ENCODE measurements at regions not wholly inside any gene's neighbourhood (a gene's known extent, or its start where the extent isn't known, plus 50 kb on each side); places are given as distances from the start of the nearest gene placed in this dataset.

DNA sequence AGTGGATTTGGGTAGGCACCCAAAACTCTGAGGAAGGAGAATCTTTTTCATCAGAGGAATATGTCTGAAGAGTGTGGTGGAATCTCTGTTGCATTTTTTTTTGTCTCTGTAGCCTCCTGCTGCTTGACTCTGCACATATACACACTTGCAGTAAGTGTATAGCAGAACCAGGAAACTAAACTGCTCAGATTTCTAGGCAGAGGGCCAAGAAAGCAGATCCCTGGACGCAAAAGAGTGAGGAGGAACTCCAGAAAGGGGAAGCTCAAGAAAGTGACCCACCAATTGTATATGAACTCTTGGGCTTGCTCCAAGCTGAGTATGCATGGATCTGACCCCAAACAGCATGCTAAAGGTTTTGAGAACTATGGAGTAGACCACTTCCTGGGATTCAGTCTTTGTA, 181.8 kb downstream of the GADD45G start:
- TF ChIP-seq, protein P1, sequence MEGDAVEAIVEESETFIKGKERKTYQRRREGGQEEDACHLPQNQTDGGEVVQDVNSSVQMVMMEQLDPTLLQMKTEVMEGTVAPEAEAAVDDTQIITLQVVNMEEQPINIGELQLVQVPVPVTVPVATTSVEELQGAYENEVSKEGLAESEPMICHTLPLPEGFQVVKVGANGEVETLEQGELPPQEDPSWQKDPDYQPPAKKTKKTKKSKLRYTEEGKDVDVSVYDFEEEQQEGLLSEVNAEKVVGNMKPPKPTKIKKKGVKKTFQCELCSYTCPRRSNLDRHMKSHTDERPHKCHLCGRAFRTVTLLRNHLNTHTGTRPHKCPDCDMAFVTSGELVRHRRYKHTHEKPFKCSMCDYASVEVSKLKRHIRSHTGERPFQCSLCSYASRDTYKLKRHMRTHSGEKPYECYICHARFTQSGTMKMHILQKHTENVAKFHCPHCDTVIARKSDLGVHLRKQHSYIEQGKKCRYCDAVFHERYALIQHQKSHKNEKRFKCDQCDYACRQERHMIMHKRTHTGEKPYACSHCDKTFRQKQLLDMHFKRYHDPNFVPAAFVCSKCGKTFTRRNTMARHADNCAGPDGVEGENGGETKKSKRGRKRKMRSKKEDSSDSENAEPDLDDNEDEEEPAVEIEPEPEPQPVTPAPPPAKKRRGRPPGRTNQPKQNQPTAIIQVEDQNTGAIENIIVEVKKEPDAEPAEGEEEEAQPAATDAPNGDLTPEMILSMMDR (optimal IDR thresholded peaks at IDR 0.05 in 1 of 3, IDR thresholded peaks at IDR 0.05 in 1 of 3, conservative IDR thresholded peaks at IDR 0.05 in 1 of 3; ENCODE audit: extremely low read depth in 1 of 3, insufficient read depth in 2 of 3, low read length in 3 of 3): no peak
- no peak for TF ChIP-seq EZH2 (IDR thresholded peaks at IDR 0.05; ENCODE audit: low read length)

All from keratinocyte (primary cell).